GM12878 (cell line): ENCODE measurements at regions not wholly inside any gene's neighbourhood (a gene's known extent, or its start where the extent isn't known, plus 50 kb on each side); places are given as distances from the start of the nearest gene placed in this dataset.

Experiments used
- ATAC-seq: fragments of 200-7000 bp; cut with Tn5 transposase; 3 replicates; pipeline ENCODE4 v1.9.1; 2020; ENCODE audit warnings: mild to moderate bottlenecking, moderate library complexity
- BruUV-seq: library from RNA; stranded (reverse); fragments of 400-500 nt; replicated peaks from 2 replicates; lab custom pipeline; 2021; lab: Mats Ljungman, UMichigan
- CTCF ChIA-PET: fragments of 300-600 bp; sonication (Branson Sonifier 250); formaldehyde crosslinking; extraction: SDS; loops from one replicate; lab custom pipeline; 2021; ENCODE audit warnings: inconsistent platforms; lab: Yijun Ruan, JAX
- POLR2A ChIA-PET: fragments of 350-600 bp; formaldehyde crosslinking; extraction: SDS; loops from one replicate; lab custom pipeline; 2021; ENCODE audit warnings: inconsistent platforms; lab: Charles Lee
- RAD21 ChIA-PET: fragments of 300-600 bp; sonication (Branson Sonifier 250); formaldehyde crosslinking; loops from one replicate; lab custom pipeline; 2023; ENCODE audit warnings: antibody characterized with exemption; ENCODE audit not compliant: unreplicated experiment; lab: Charles Lee
- SMC1A ChIA-PET: fragments of 300-600 bp; sonication (Branson Sonifier 250); formaldehyde crosslinking; loops from one replicate; lab custom pipeline; 2023; ENCODE audit not compliant: unreplicated experiment, uncharacterized antibody; lab: Charles Lee
- DNase-seq: peaks from one replicate; pipeline ENCODE4 v3.0.0-alpha.2; 2011; ENCODE audit warnings: low read depth, low spot score
- FAIRE-seq: peaks from 3 replicates; lab custom pipeline; 2011; peaks lifted over from hg19 to GRCh38; lab: Jason Lieb, UNC
- H2AFZ ChIP-seq: 2 replicates; pipeline ENCODE4 v1.6.0; 2011; ENCODE audit warnings: low read depth, low read length, control low read depth; ENCODE audit not compliant: control insufficient read depth
- H3K27ac ChIP-seq: 2 replicates; pipeline ENCODE4 v1.5.1; 2011; ENCODE audit warnings: control low read depth; ENCODE audit not compliant: control insufficient read depth, insufficient read depth
- H3K27me3 ChIP-seq, 2 experiments: replicated peaks in 1 of 2; 2 replicates each; pipeline versions ENCODE4 v1.6.0 to v1.6.1; 2011; ENCODE audit warnings: low read length in 1 of 2; ENCODE audit not compliant: control insufficient read depth in 2 of 2, insufficient read depth in 2 of 2
- H3K36me3 ChIP-seq, 2 experiments: 2 replicates each; pipeline ENCODE4 v1.5.1; 2011; ENCODE audit warnings: low read length in 1 of 2; ENCODE audit not compliant: control insufficient read depth in 2 of 2, insufficient read depth in 2 of 2
- H3K4me1 ChIP-seq: 2 replicates; pipeline ENCODE4 v1.6.1; 2011; ENCODE audit warnings: mild to moderate bottlenecking, low read length, moderate library complexity, mixed read lengths; ENCODE audit not compliant: control insufficient read depth, insufficient read depth
- H3K4me2 ChIP-seq: 2 replicates; pipeline ENCODE4 v1.6.0; 2011; ENCODE audit warnings: control low read depth; ENCODE audit not compliant: control insufficient read depth, insufficient read depth
- H3K4me3 ChIP-seq: fragments of 200-600 bp; sonication (generic); 2 replicates; pipeline ENCODE4 v1.5.1; 2016
- H3K79me2 ChIP-seq: 2 replicates; pipeline ENCODE4 v1.6.0; 2011; ENCODE audit warnings: low read length; ENCODE audit not compliant: control insufficient read depth, insufficient read depth
- H3K9ac ChIP-seq: 2 replicates; pipeline ENCODE4 v1.8.0; 2011; ENCODE audit warnings: low read length, control low read depth, mixed read lengths; ENCODE audit not compliant: control insufficient read depth, insufficient read depth
- H3K9me3 ChIP-seq: replicated peaks from 3 replicates; pipeline ENCODE4 v1.5.1; 2011; ENCODE audit warnings: mild to moderate bottlenecking, low read length; ENCODE audit not compliant: control insufficient read depth, insufficient read depth
- H4K20me1 ChIP-seq: 2 replicates; pipeline ENCODE4 v1.6.0; 2011; ENCODE audit not compliant: control insufficient read depth, insufficient read depth
- CBX3 ChIP-seq: fragments of 200-600 bp; sonication (generic); IDR thresholded peaks from 2 replicates; pipeline ENCODE4 v1.6.1; 2016; ENCODE audit warnings: low read depth, borderline replicate concordance
- FOS ChIP-seq: IDR thresholded peaks from 3 replicates; pipeline ENCODE4 v1.6.1; 2011; ENCODE audit warnings: borderline replicate concordance; ENCODE audit not compliant: insufficient read length; ENCODE audit errors: extremely low read depth
- FOXM1 ChIP-seq: IDR thresholded peaks from 2 replicates; pipeline ENCODE4 v1.6.1; 2012; ENCODE audit warnings: low read depth, mild to moderate bottlenecking, inconsistent platforms, low read length, moderate library complexity
- JUNB ChIP-seq: IDR thresholded peaks from 2 replicates; pipeline ENCODE4 v1.6.1; 2016; ENCODE audit warnings: antibody characterized with exemption, mild to moderate bottlenecking
- KAT2A ChIP-seq: conservative IDR thresholded peaks from 2 replicates; pipeline ENCODE4 v1.6.1; 2011; ENCODE audit warnings: low read depth, low read length; ENCODE audit not compliant: control insufficient read depth
- MYC ChIP-seq: IDR thresholded peaks from 2 replicates; pipeline ENCODE4 v1.6.1; 2011; ENCODE audit warnings: mild to moderate bottlenecking, low read length, moderate library complexity, inconsistent platforms; ENCODE audit not compliant: insufficient read depth, insufficient replicate concordance, insufficient read length, severe bottlenecking
- NBN ChIP-seq: fragments of 450-650 bp; IDR thresholded peaks from 2 replicates; pipeline ENCODE4 v1.6.1; 2016
- NFIC ChIP-seq: IDR thresholded peaks from 2 replicates; pipeline ENCODE4 v1.6.1; 2012; ENCODE audit warnings: low read depth, mild to moderate bottlenecking, inconsistent platforms, low read length, moderate library complexity
- NR2C2 ChIP-seq: IDR thresholded peaks from 2 replicates; pipeline ENCODE4 v1.6.1; 2011; ENCODE audit warnings: borderline replicate concordance, low read depth; ENCODE audit not compliant: control insufficient read depth, insufficient read length
- RB1 ChIP-seq: fragments of 450-650 bp; formaldehyde crosslinking; IDR thresholded peaks from 2 replicates; pipeline ENCODE4 v1.6.1; 2017; ENCODE audit warnings: mild to moderate bottlenecking, borderline replicate concordance
- SIX5 ChIP-seq: IDR thresholded peaks from 2 replicates; pipeline ENCODE4 v1.6.1; 2011; ENCODE audit warnings: mild to moderate bottlenecking, low read depth, low read length, moderate library complexity; ENCODE audit not compliant: severe bottlenecking
- SREBF2 ChIP-seq: IDR thresholded peaks from 2 replicates; pipeline ENCODE4 v1.6.1; 2012; ENCODE audit warnings: mild to moderate bottlenecking, low read length
- STAT3 ChIP-seq: IDR thresholded peaks from 2 replicates; pipeline ENCODE4 v1.6.1; 2011; ENCODE audit warnings: low read depth, low read length, improper control_type of control experiment
- SUPT20H ChIP-seq: IDR thresholded peaks from 2 replicates; pipeline ENCODE4 v1.6.1; 2011; ENCODE audit warnings: low read depth, mild to moderate bottlenecking, low read length, moderate library complexity, borderline replicate concordance; ENCODE audit not compliant: control insufficient read depth
- TAF1 ChIP-seq: IDR thresholded peaks from 2 replicates; pipeline ENCODE4 v1.6.1; 2011; ENCODE audit warnings: mild to moderate bottlenecking, low read depth, low read length, borderline replicate concordance
- WRNIP1 ChIP-seq: IDR thresholded peaks from 2 replicates; pipeline ENCODE4 v1.6.1; 2011; ENCODE audit warnings: low read depth, low read length, improper control_type of control experiment, borderline replicate concordance
- WGBS: methylation state at CpG from one replicate; pipeline ENCODE4 v1.1.6; 2016; ENCODE audit warnings: low lambda C conversion rate; ENCODE audit not compliant: insufficient replicate concordance, insufficient coverage; ENCODE audit errors: missing lambda C conversion rate; 5-methylcytosine and 5-hydroxymethylcytosine counted together
- in situ Hi-C: fragments of 300-500 bp; cut with MboI; formaldehyde crosslinking; loops from 9 replicates; pipeline ENCODE4 v1.14.3; 2018; ENCODE audit warnings: mixed read lengths
- intact Hi-C: fragments of 100-400 bp; cut with micrococcal nuclease; formaldehyde crosslinking; loops from one replicate; pipeline ENCODE4 v1.14.2; 2022; ENCODE audit not compliant: unreplicated experiment
- TF ChIP-seq, protein P1 (sequence below): fragments of 450-650 bp; IDR thresholded peaks from 2 replicates; pipeline ENCODE4 v1.6.1; 2016; ENCODE audit warnings: mild to moderate bottlenecking, moderate library complexity, borderline replicate concordance
- TF ChIP-seq, protein P2 (sequence below): IDR thresholded peaks from 2 replicates; pipeline ENCODE4 v1.6.1; 2012; ENCODE audit warnings: low read depth, low read length, improper control_type of control experiment
- TF ChIP-seq, protein P3 (sequence below): IDR thresholded peaks from 2 replicates; pipeline ENCODE4 v1.6.1; 2011; ENCODE audit warnings: borderline replicate concordance, low read depth, mild to moderate bottlenecking, moderate library complexity, low read length; ENCODE audit not compliant: insufficient read depth, poor library complexity, severe bottlenecking

DNA sequence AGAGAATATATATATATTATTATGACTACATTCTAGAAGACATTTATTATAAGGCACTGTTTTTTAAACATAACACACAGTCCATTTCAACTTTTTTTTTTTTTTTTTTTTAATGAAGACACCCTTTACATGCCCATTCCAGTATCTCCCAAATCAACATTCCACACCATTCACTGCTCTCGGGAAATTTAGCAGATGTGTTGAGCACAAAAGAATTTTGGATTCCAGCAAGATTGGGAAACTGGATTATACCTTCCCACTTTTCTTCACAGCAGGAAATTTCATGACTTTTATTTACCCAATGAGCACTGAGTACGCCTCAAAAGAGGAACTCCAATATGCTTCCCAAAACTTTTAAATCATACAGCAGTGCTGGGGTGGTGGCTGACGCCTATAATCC, 333.6 kb upstream of the DAB2 start (continued):
- TF ChIP-seq, protein P1, sequence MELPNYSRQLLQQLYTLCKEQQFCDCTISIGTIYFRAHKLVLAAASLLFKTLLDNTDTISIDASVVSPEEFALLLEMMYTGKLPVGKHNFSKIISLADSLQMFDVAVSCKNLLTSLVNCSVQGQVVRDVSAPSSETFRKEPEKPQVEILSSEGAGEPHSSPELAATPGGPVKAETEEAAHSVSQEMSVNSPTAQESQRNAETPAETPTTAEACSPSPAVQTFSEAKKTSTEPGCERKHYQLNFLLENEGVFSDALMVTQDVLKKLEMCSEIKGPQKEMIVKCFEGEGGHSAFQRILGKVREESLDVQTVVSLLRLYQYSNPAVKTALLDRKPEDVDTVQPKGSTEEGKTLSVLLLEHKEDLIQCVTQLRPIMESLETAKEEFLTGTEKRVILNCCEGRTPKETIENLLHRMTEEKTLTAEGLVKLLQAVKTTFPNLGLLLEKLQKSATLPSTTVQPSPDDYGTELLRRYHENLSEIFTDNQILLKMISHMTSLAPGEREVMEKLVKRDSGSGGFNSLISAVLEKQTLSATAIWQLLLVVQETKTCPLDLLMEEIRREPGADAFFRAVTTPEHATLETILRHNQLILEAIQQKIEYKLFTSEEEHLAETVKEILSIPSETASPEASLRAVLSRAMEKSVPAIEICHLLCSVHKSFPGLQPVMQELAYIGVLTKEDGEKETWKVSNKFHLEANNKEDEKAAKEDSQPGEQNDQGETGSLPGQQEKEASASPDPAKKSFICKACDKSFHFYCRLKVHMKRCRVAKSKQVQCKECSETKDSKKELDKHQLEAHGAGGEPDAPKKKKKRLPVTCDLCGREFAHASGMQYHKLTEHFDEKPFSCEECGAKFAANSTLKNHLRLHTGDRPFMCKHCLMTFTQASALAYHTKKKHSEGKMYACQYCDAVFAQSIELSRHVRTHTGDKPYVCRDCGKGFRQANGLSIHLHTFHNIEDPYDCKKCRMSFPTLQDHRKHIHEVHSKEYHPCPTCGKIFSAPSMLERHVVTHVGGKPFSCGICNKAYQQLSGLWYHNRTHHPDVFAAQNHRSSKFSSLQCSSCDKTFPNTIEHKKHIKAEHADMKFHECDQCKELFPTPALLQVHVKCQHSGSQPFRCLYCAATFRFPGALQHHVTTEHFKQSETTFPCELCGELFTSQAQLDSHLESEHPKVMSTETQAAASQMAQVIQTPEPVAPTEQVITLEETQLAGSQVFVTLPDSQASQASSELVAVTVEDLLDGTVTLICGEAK: no peak
- TF ChIP-seq RB1: no peak
- no peak for TF ChIP-seq NR2C2
- no peak for TF ChIP-seq FOS
- TF ChIP-seq FOXM1: no peak
- no peak for TF ChIP-seq NBN

DNA sequence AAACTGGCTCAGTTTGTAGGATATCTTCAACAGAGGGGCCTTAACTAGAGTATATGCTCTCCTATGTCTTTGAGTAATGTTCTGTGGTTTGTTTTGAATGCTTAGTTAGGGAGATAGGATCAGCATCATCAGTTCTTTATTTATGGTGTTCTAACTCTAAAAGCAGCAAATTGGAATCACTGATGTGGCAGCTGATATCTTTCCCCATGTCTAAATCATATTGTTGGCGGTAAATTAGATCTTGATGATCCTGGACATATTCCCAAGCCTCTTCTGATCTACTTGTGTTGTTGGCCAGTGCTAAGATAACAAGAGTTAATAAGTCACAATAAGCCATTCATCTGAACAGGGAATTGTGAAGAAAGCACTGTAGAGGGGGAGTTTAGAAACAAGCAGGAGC, 332.4 kb upstream of the DAB2 start:
- Histone ChIP-seq H4K20me1 (no peaks in the 10 kb centered on the region), H3K79me2 (no peaks in the 10 kb centered on the region), H3K9ac (no peak overlapping the region), H2AFZ (no peak overlapping the region), H3K27me3 (no peaks in the 10 kb centered on the region), H3K36me3 (no peaks in the 10 kb centered on the region), H3K9me3 (no peaks in the 10 kb centered on the region), H3K27ac (no peak overlapping the region), H3K4me3 (no peak overlapping the region), H3K4me1 (no peaks in the 10 kb centered on the region), H3K4me2 (no peak overlapping the region)
- in situ Hi-C loops: no loop called here
- RAD21 ChIA-PET: no interaction called here
- SMC1A ChIA-PET: no interaction called here
- CTCF ChIA-PET: no interaction called here
- no peak for FAIRE-seq
- no TSS peak for BruUV-seq
- intact Hi-C loops: no loop called here
- ATAC-seq: no peak
- 40% methylated on average over 1 of the region's 1 CpG for WGBS
- DNase-seq: no peak
- POLR2A ChIA-PET: no interaction called here
- TF ChIP-seq SIX5 (no peak), STAT3 (no peak), CBX3 (no peak), SREBF2 (no peak), MYC (no peak), WRNIP1 (no peak), JUNB (no peak), SUPT20H (no peak), KAT2A (no peak), TAF1 (no peak), NFIC (no peak)
- TF ChIP-seq, protein P2, sequence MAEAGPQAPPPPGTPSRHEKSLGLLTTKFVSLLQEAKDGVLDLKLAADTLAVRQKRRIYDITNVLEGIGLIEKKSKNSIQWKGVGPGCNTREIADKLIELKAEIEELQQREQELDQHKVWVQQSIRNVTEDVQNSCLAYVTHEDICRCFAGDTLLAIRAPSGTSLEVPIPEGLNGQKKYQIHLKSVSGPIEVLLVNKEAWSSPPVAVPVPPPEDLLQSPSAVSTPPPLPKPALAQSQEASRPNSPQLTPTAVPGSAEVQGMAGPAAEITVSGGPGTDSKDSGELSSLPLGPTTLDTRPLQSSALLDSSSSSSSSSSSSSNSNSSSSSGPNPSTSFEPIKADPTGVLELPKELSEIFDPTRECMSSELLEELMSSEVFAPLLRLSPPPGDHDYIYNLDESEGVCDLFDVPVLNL: no peak
- TF ChIP-seq, protein P3, sequence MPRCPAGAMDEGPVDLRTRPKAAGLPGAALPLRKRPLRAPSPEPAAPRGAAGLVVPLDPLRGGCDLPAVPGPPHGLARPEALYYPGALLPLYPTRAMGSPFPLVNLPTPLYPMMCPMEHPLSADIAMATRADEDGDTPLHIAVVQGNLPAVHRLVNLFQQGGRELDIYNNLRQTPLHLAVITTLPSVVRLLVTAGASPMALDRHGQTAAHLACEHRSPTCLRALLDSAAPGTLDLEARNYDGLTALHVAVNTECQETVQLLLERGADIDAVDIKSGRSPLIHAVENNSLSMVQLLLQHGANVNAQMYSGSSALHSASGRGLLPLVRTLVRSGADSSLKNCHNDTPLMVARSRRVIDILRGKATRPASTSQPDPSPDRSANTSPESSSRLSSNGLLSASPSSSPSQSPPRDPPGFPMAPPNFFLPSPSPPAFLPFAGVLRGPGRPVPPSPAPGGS: no peak
